Activated naive CD4-positive, alpha-beta T cell treated with Interleukin-2 at 50 U/mL for 16 hours (primary cell): ENCODE measurements at regions not wholly inside any gene's neighbourhood (a gene's known extent, or its start where the extent isn't known, plus 50 kb on each side); places are given as distances from the start of the nearest gene placed in this dataset.

Experiments
- DNase-seq: peaks from one replicate; pipeline ENCODE4 v3.0.0-alpha.2; 2020

GRCh38 chr5:1942158-1942557 lies 59.4 kb upstream of the IRX4 start:
- DNase-seq, result no peak

GRCh38 chr5:1939256-1939655 lies 56.5 kb upstream of the IRX4 start:
- no peak for DNase-seq

GRCh38 chr5:1938310-1939000 lies 55.7 kb upstream of the IRX4 start:
- DNase-seq, result no peak

- DNase-seq, result no peak
Observed at GRCh38 chr5:1937590-1937989, 54.9 kb upstream of the IRX4 start.

GRCh38 chr5:1936901-1937300 lies 54.2 kb upstream of the IRX4 start:
- no peak for DNase-seq

GRCh38 chr5:1936413-1936812 lies 53.7 kb upstream of the IRX4 start:
- DNase-seq, result no peak

GRCh38 chr5:1934801-1935429 lies 52.2 kb upstream of the IRX4 start:
- DNase-seq, result no peak

GRCh38 chr5:1934056-1934394 lies 51.3 kb upstream of the IRX4 start:
- DNase-seq, result no peak

- DNase-seq, result no peak
Observed at GRCh38 chr5:1933364-1934055, 50.8 kb upstream of the IRX4 start.
